Inferior parietal cortex (tissue), 1 donor: ENCODE measurements at regions not wholly inside any gene's neighbourhood (a gene's known extent, or its start where the extent isn't known, plus 50 kb on each side); places are given as distances from the start of the nearest gene placed in this dataset.

ENCODE experiments used
- DNase-seq: peaks from one replicate; pipeline ENCODE4 v3.0.0-alpha.2; 2016; ENCODE audit errors: extremely low spot score

DNA sequence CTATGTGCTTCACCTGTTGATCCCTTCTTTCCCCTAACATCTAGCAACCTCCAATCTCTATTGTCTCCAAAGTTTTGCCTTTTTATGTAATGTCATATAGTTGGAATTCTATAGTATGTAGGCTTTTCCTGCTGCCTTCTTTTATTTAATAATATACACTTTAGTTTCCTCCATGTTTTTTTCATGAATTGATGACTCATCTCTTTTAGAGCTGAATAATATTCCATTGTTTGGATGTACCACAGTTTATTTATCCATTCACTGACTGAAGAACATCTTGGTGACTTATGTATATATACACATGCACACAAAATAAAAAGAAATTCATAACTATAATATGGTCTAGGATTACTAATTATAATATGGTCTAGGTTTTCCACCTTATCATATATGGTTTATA, 1314.2 kb downstream of the OTOL1 start:
- DNase-seq, result no peak

DNA sequence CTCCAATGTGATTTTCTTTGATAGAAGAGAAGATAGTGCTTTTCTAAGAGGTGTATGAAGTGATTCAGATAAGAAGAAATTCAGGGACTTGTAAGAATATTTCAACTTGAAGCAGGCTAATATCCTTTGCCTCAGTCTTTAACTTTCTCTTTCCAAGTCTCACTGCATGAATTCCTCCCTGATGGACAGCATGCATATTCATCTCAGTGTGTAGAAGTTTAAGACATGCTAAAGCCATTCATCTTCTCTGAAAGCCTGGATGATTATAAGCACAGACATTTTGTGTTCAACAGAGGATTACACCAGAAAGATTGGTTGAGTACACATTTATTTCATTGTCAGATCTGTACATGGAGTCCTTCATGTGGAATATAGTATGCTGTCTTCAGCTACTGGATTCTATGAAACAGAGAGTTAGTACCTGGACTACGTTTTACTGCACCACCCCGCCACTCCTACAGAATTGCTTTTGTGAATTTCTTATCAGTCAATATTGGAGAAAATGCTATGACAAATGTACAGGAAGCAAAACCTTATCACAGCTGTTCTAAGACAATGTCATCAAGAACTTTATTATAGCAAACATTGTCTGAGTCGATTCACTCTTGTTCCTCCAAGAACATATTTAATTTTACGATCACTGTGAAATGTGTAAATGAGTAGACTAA, 1346.1 kb downstream of the OTOL1 start:
- DNase-seq, result no peak

DNA sequence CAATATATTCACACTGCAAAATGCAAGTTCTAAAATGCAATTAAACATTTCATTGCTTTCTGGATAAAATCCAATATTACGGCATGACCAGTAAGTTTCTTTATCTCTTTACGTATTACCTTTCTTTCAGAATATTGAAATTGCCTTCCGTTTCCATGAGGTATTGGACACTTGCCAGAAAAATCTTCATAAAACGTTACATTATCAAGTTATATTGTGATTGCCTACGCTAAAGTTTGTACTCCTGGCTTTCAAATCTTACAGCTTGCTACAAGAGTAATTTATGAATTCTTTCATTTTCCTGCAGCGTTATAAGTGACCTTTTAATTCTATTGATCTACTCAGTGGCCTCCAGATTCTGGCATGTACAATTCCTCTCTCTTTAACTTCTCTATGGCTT, 1349.3 kb downstream of the OTOL1 start:
- no peak for DNase-seq

DNA sequence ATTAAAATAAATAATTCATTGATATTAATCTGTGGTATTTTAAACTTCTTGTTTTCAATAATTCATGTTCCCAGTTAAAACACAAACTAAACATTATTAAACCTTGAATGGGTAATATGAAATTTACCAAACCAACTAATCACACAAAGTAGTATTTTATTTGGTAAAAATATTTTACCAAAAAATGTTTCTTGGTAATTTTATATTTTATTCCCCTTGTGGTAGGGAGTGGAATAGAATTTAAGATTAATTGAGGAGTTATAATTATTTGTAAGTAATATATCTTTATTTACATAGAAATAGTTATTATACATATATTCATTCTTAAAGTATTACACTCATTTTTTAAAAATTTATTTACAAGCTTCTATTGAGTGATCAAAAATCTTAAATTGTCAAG, 1350.9 kb downstream of the OTOL1 start:
- DNase-seq, result no peak

DNA sequence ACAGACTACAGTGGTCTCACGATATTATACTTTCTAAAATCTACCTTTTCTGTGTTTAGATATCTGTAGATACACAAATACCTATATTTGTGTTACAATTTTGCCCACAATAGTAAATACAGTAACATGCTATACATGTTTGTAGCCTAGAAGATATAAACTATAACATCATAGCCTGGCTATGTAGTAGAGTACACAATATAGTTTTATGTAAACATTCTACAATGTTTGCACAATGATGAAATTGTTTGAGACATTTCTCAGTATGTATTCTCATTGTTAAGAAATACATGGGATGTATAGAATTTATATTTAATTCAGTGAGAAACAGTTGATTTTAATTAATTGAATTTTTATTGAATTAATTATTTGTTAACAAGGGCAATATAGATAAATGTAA, 1367.0 kb downstream of the OTOL1 start:
- no peak for DNase-seq

DNA sequence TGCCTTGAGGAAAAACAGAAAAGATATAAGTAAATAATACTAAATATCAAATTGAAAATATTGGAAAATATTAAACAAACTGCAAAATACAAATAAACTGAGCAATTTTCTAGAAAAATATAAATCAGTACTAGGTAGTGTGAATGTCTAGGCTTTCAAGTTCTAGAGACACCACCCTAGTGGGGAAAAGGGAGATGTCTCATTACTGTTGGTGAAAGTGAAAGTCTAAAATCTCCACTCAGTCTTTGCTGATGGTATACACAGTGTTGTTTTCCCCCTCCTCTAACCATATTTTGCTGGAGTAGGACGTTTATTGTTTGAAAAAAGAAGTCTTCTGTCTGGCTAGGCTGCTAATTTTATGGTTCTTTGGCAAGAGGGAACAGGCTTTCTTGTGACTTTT, 1368.9 kb downstream of the OTOL1 start:
- DNase-seq, result no peak

DNA sequence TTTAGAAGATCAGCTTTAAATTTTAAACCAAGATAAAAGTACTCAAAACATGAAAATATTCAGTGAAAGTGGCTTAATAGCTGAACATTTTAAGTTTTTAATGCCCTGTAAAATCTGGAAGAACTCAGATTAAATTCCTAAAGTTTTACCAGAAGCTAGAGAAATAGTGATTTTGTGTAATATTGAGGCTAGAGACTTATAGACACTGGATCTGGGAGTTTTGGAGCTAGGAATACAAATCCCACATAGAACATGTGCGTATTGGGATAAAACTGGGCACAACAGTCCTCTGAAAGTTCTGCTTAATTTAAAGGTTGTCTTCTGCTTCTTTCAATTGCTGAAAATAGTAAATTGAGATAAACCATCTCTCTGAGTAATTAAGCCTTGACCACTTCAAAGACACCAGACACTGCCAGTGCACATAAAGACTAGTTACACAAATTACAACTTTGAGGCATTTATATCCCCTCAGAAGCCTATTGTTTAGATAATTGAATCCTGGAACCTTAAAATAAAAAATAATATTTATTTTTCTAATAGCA, 1382.5 kb downstream of the OTOL1 start:
- no peak for DNase-seq

DNA sequence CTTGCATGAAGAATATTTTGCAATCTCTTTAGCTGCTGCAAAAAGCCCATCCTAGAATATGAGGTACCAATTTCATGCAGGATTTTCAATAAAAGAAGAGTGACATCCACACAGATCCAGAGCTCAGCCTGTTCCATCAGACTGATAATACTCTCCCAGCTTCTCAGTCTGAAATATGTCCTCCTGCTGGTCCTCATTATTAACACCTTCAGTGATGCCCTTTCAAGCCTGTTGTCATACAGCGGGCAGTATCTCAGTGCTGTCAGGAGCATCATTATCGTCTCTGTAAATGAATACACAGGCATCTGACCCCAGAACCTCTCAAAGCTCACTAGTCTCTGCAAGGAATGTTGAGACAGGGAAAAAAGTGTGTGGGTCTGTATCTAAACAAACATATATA, 1387.8 kb downstream of the OTOL1 start:
- DNase-seq, result no peak

DNA sequence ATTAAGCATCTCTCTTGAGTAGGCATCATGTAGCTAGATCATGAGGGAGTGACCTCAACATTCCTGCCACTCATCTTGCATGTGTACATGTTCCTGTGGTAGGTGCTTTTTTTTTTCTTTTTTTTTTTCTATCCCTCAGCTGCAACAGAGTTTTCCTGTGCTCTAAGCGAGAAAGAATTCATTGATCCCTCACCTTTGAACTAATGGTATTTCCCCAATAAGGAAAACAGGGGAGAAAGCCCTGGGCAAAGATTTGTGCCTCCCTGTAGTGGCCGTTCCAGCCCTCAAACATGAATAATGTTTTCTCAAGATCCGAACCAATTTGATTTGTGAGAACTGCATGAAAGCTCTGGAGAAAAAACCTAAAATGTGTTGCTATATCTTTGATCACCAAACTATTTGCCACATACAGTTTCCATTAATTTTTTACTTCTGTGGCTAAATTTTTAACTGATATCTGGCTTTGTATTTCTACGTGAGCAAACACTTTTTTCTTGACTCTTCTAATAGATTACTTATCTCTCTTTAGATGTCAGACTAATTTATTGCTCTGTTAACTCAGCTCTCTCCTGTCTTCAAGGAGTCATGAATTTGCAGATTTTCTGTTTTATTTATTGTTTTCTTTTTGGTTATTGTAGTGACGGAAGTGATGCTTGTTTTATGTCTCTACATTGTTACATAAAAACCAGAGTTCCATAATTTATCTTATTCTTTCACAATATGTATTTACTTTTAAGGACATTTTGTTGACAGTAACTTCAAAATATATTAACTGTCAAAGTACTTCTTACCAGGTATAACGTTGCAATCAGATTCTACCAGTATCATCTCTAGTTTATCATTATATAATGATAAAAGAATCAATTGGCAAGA, 1396.5 kb downstream of the OTOL1 start:
- no peak for DNase-seq

DNA sequence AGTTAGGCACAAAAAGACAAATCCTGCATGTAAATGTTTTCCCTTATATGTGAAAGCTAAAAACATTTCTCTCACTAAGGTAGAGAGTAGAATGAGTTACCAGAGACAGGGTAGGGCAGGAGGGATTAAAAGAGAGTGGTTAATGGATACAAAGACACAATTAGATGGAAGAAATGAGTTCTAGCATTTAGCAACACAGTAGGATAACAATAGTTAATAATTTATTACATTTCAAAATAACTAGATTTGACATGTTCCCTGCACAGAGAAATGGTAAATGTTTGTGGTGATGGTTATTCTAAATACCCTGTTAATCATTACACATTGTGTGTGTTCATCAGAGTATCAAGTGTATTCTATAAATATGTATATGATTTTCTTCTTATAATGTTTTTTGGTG, 1400.7 kb downstream of the OTOL1 start:
- DNase-seq, result no peak

DNA sequence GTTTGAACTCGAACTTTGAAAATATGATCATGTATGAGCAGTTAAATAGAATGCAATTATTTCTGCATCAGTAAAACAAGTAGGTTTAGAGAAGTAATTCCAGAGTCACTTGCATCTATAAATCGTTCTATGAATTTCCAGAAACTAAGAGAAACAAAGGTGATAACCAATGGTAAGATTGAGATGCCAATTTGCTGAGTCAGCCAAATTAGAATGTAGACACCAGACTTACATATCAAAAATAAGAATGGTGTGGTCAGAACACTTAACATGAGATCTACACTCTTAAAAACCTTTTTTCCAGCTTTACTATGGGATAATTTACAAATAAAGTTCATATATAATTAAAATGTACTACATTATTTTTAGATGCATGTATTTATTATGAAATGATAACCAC, 1435.9 kb downstream of the OTOL1 start:
- DNase-seq, result no peak

DNA sequence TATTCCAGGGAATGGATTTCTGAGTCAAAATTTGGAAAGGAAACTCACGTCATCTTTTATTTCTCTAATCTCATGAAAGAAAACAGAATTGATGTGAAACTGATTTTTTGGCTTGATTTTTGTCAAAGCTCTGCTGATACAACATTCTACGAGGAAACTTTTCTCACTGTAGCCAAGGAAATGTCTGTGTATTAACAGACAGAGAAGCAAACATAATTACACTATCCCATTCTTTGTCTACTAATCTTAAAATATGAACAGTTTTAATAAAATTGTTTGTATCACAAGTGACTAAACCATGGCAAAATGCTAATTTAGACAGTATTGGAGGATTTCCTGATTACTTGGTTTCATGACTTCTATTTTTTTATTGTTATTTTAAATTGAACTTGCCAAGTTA, 1437.0 kb downstream of the OTOL1 start:
- no peak for DNase-seq

DNA sequence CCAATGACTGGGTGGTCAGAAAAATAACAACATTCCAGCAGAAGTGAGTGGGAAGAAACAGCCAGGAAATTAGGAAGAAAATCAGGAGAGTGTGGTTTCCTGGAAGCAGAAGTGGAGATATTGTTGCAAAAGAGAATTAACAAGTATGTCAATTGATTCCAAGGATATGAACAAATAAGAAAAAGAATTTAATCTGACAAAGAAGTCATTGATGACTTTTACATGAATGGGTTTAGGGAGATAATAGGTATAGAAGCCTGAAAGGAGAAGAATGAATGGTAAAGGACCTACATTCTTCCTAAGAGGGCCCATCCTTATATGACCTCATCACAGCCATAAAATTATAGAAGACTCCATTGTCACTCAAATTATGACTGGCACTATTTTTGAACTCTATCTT, 1440.1 kb downstream of the OTOL1 start:
- DNase-seq, result no peak

DNA sequence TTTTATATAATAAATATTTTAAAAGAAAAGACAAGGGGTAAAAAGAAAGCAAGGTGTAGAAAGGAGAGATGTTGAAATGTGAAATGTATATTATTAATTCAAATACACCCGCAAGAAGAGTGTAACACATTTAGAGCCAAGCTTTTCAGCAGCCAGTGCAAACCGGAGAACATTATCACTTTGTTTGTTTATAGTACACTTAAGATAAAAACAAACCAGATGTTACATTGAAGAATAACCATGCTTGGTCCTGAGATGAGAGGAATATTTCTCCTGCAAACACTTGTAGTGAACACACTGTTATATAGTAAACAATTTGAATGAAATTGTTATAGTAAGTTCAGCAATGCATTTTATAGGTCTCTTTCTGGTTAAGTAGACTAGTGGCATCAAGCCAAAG, 1441.5 kb downstream of the OTOL1 start:
- no peak for DNase-seq

DNA sequence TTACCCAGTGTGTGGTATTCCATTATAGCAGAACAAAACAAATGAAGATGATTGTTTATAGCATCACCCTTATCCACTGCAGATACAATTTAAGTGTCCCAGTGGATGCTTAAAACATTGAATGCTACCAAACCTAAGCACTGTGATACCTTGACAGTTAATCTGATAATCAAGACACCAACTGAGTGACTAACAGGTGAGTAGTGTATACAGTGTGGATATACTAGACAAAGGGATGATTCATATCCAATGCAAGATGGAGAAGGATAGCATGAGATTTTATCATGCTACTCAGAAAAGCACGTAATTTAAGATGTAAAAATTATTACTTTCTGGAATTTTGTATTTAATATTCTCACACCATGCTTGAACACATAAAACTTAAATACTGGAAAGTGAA, 1449.0 kb downstream of the OTOL1 start:
- no peak for DNase-seq

DNA sequence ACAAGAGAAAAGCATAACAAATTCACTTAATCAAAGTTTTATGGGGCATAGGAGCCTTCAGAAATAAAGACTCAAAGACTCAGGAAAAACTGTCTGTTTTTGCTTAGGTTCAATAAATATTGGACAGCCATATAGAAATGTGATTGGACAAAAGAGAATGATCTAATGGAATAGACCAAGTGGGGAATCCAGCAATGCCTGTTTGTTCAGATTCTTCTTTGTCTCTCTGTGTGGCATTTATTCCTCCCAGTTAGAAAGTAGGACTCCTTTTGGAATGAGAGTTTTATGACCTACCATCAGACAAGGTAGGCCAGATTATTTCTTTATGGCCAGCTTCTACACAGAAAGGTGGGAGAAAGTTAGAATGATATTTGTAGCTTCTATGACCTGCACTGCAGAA, 1460.1 kb downstream of the OTOL1 start:
- DNase-seq, result no peak

DNA sequence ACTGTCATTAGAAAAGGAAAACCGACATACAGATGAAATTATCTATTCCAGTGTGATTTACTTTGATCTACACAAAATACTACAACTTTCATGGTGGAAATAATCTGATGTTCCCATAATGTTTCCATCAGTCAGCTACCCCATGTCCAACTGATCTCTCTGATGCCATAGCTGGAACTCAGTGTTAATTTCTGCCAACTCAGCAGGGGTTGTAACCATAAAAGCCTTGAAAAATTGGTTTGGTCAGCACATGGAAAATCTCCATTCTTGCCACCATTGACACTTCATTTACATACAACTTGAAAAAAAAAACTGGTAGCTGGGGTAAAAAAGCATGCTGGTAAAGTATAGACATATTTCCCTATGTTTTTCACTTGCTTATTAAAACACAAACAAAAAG, 1463.7 kb downstream of the OTOL1 start:
- DNase-seq, result no peak

DNA sequence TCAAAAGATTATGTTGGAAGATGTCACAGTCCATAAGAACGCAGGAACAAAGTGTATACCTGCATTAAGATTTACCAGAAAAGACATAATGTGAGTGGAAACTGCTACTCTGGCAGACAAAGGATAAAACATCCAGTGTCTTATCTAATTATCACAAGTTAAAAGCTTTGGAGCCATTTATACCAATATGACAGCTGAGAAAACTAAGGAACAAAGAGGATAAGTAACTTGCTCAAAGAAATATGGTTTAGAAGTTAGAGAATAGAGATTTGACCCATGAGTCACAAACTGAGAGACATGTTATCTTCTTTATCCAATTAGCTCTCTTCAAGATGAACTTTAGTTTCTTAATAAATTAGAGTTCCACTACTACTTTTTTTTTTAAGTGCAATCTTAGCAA, 1473.7 kb downstream of the OTOL1 start:
- DNase-seq, result no peak

DNA sequence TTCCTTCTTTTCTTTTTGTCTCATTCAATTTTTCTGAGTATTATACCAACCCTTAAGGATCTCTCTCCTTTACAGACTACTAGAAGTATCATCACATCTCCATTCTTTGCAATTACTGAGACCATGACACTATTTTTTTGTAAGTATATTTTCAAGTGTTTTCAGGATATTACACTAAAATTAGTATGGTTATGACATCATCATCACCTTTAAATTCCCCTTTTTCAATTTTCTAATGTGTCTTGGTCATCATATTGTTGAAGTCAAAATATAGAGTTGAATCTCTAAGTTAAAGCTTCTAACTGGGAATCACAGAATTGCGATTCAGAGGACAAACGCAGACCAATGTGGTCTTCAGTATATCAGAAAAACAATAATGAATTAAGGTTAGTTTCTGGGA, 1475.1 kb downstream of the OTOL1 start:
- DNase-seq, result no peak

DNA sequence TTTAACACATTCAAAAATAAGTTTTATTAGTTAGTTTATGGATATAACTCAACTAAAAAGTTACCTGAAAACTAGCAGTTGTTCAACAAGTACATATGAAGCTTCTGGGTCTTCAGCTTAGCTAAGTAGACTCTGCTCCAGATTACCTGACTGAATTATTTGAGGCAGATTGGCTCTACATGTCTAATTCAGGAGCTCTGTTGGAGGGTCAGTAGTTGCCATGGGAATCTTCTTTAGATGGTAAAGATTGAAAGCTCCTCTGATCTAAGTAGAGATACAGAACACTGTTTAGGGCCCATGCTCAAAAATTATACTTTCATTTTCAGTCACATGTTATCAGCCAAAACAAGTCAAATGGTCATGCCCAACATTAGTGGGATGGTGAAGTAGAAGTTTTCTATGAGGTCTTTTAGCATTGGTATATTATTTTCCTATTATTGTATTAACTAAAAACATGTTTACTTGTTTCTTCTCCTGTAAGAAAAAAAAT, 1476.9 kb downstream of the OTOL1 start:
- DNase-seq, result no peak

DNA sequence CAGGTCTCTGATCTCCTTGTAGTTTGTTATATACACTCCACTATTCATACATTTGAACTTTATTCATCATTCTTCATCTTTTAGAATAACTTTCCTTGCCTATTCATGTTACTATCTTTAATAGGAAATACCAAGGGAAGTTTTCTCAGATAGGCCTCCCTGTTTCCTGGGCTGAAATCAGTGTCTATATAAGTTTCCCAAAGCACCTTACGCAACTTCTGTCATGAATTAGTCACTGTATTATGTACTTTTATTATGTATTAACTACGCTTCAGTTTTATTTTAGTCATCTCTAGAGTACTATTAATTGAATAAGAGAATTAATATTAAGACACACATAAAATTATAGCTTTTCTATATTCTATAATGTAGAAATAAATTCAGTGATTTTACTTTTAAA, 1481.5 kb downstream of the OTOL1 start:
- DNase-seq, result no peak

DNA sequence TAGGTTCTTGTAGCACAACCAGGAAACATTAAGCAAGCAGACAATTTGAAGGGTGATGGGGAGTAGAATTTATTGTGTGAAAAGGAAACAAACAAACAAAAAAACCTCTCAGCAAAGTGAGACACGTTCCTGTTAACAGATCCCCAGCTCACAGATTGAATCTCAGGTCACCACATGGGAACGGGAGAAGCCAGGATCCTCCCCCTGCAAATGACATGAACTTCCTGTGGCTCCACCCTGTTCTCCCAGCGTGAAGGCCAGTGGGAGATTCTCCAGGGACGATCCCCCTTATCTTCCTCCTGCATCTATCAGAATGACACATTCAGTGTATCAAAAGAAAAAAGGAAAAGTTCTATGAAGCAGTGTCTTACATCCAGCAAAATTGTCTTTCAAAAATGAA, 1488.1 kb downstream of the OTOL1 start:
- DNase-seq, result no peak
